ENCODE measurements at regions not wholly inside any gene's neighbourhood (a gene's known extent, or its start where the extent isn't known, plus 50 kb on each side); places are given as distances from the start of the nearest gene placed in this dataset.
A peak's percentile ranks its signal among the peaks of the same experiment; 100 is the strongest.

- no peak overlapping the region for H3K4me3 Mint-ChIP-seq
- H3K27me3 Mint-ChIP-seq, result no peaks in the 10 kb centered on the region
- ATAC-seq (ENCODE audit: low read depth in 2 of 2), result no peak
- no peaks in the 10 kb centered on the region for H3K36me3 Mint-ChIP-seq
- peaks cover 0 to 5% (median 2%) of the 10 kb centered on the region in 7 donors for H3K9me3 Mint-ChIP-seq
- no peak overlapping the region for H3K27ac Mint-ChIP-seq
- H3K4me1 Mint-ChIP-seq, result no peaks in the 10 kb centered on the region
- DNase-seq, result no peak
Measured at GRCh38 chr5:58073243-58073642, 386.6 kb downstream of the PLK2 start.

- ATAC-seq (ENCODE audit: low read depth in 2 of 2), result no peak
- Mint-ChIP-seq H3K27ac (no peak overlapping the region), H3K4me1 (no peaks in the 10 kb centered on the region), H3K9me3 (peaks cover 0 to 8% (median 2%) of the 10 kb centered on the region in 7 donors), H3K27me3 (no peaks in the 10 kb centered on the region), H3K4me3 (no peak overlapping the region), H3K36me3 (no peaks in the 10 kb centered on the region)
- DNase-seq, result no peak
Measured at GRCh38 chr5:58072300-58072965, 387.5 kb downstream of the PLK2 start.

GRCh38 chr5:58071566-58071965 is 388.3 kb downstream of the PLK2 start:
- ATAC-seq (ENCODE audit: low read depth in 2 of 2), result no peak
- Mint-ChIP-seq H3K27ac (no peak overlapping the region), H3K36me3 (no peaks in the 10 kb centered on the region), H3K4me3 (no peak overlapping the region), H3K9me3 (peaks cover 0 to 8% (median 2%) of the 10 kb centered on the region in 7 donors), H3K27me3 (no peaks in the 10 kb centered on the region), H3K4me1 (no peaks in the 10 kb centered on the region)
- DNase-seq, result no peak

- H3K36me3 Mint-ChIP-seq, result no peaks in the 10 kb centered on the region
- ATAC-seq (ENCODE audit: low read depth in 2 of 2) (no peak), DNase-seq (no peak)
- H3K27me3 Mint-ChIP-seq, result no peaks in the 10 kb centered on the region
- no peak overlapping the region for H3K4me3 Mint-ChIP-seq
- H3K9me3 Mint-ChIP-seq, result peaks cover 0 to 8% (median 2%) of the 10 kb centered on the region in 7 donors
- H3K27ac Mint-ChIP-seq, result no peak overlapping the region
- no peaks in the 10 kb centered on the region for H3K4me1 Mint-ChIP-seq
Measured at GRCh38 chr5:58069846-58070245, 390.0 kb downstream of the PLK2 start.

GRCh38 chr5:58069016-58069705 is 390.7 kb downstream of the PLK2 start:
- Mint-ChIP-seq H3K4me1 (no peaks in the 10 kb centered on the region), H3K4me3 (no peak overlapping the region), H3K27me3 (no peaks in the 10 kb centered on the region), H3K36me3 (no peaks in the 10 kb centered on the region), H3K9me3 (peaks cover 0 to 8% (median 2%) of the 10 kb centered on the region in 7 donors), H3K27ac (no peak overlapping the region)
- DNase-seq (no peak), ATAC-seq (ENCODE audit: low read depth in 2 of 2) (no peak)

GRCh38 chr5:58066557-58066956 is 393.3 kb downstream of the PLK2 start:
- Mint-ChIP-seq H3K27ac (no peak overlapping the region), H3K4me1 (no peaks in the 10 kb centered on the region), H3K36me3 (no peaks in the 10 kb centered on the region), H3K27me3 (no peaks in the 10 kb centered on the region), H3K4me3 (no peak overlapping the region), H3K9me3 (peaks cover 0 to 8% (median 2%) of the 10 kb centered on the region in 7 donors)
- no peak for ATAC-seq (ENCODE audit: low read depth in 2 of 2)
- no peak for DNase-seq

- no peak overlapping the region for H3K27ac Mint-ChIP-seq
- peaks cover 0 to 8% (median 2%) of the 10 kb centered on the region in 7 donors for H3K9me3 Mint-ChIP-seq
- DNase-seq (no peak), ATAC-seq (ENCODE audit: low read depth in 2 of 2) (no peak)
- no peaks in the 10 kb centered on the region for H3K4me1 Mint-ChIP-seq
- H3K36me3 Mint-ChIP-seq, result no peaks in the 10 kb centered on the region
- H3K27me3 Mint-ChIP-seq, result no peaks in the 10 kb centered on the region
- H3K4me3 Mint-ChIP-seq, result no peak overlapping the region
Measured at GRCh38 chr5:58066076-58066475, 393.8 kb downstream of the PLK2 start.

- Mint-ChIP-seq H3K27me3 (no peaks in the 10 kb centered on the region), H3K36me3 (no peaks in the 10 kb centered on the region), H3K9me3 (peaks cover 0 to 8% (median 2%) of the 10 kb centered on the region in 7 donors), H3K4me3 (no peak overlapping the region), H3K27ac (no peak overlapping the region), H3K4me1 (no peaks in the 10 kb centered on the region)
- no peak for DNase-seq
- no peak for ATAC-seq (ENCODE audit: low read depth in 2 of 2)
Measured at GRCh38 chr5:58064801-58065200, 395.1 kb downstream of the PLK2 start.

- peaks cover 0 to 13% (median 7%) of the 10 kb centered on the region in 7 donors for H3K9me3 Mint-ChIP-seq
- H3K27ac Mint-ChIP-seq, result no peak overlapping the region
- H3K4me1 Mint-ChIP-seq, result no peaks in the 10 kb centered on the region
- no peak overlapping the region for H3K4me3 Mint-ChIP-seq
- H3K27me3 Mint-ChIP-seq, result no peaks in the 10 kb centered on the region
- DNase-seq (no peak), ATAC-seq (ENCODE audit: low read depth in 2 of 2) (no peak)
- no peaks in the 10 kb centered on the region for H3K36me3 Mint-ChIP-seq
Measured at GRCh38 chr5:58060996-58061395, 398.9 kb downstream of the PLK2 start.

- ATAC-seq (ENCODE audit: low read depth in 2 of 2), result no peak
- H3K36me3 Mint-ChIP-seq, result no peaks in the 10 kb centered on the region
- no peak overlapping the region for H3K4me3 Mint-ChIP-seq
- DNase-seq, result no peak
- no peaks in the 10 kb centered on the region for H3K4me1 Mint-ChIP-seq
- H3K27ac Mint-ChIP-seq, result no peak overlapping the region
- peaks cover 0 to 21% (median 8%) of the 10 kb centered on the region in 7 donors for H3K9me3 Mint-ChIP-seq
- no peaks in the 10 kb centered on the region for H3K27me3 Mint-ChIP-seq
Measured at GRCh38 chr5:58057324-58057723, 402.6 kb downstream of the PLK2 start.

- ATAC-seq (ENCODE audit: low read depth in 2 of 2), result no peak
- H3K36me3 Mint-ChIP-seq, result no peaks in the 10 kb centered on the region
- H3K27me3 Mint-ChIP-seq, result no peaks in the 10 kb centered on the region
- no peaks in the 10 kb centered on the region for H3K4me1 Mint-ChIP-seq
- H3K27ac Mint-ChIP-seq, result no peak overlapping the region
- peaks cover 0 to 23% (median 10%) of the 10 kb centered on the region in 7 donors for H3K9me3 Mint-ChIP-seq
- H3K4me3 Mint-ChIP-seq, result no peak overlapping the region
- DNase-seq, result no peak
Measured at GRCh38 chr5:58056546-58056945, 403.3 kb downstream of the PLK2 start.

GRCh38 chr5:58054018-58054417 is 405.9 kb downstream of the PLK2 start:
- ATAC-seq (ENCODE audit: low read depth in 2 of 2) (no peak), DNase-seq (no peak)
- Mint-ChIP-seq H3K27me3 (no peaks in the 10 kb centered on the region), H3K27ac (no peak overlapping the region), H3K4me3 (no peak overlapping the region), H3K9me3 (peaks cover 0 to 23% (median 11%) of the 10 kb centered on the region in 7 donors), H3K36me3 (no peaks in the 10 kb centered on the region), H3K4me1 (no peaks in the 10 kb centered on the region)

- ATAC-seq (ENCODE audit: low read depth in 2 of 2) (no peak), DNase-seq (no peak)
- no peaks in the 10 kb centered on the region for H3K27me3 Mint-ChIP-seq
- H3K36me3 Mint-ChIP-seq, result no peaks in the 10 kb centered on the region
- no peak overlapping the region for H3K4me3 Mint-ChIP-seq
- H3K9me3 Mint-ChIP-seq, result peaks cover 0 to 7% (median 3%) of the 10 kb centered on the region in 7 donors
- no peaks in the 10 kb centered on the region for H3K4me1 Mint-ChIP-seq
- no peak overlapping the region for H3K27ac Mint-ChIP-seq
Measured at GRCh38 chr5:58048954-58049353, 410.9 kb downstream of the PLK2 start.

- H3K4me3 Mint-ChIP-seq, result no peak overlapping the region
- peaks cover 0 to 5% (median 2%) of the 10 kb centered on the region in 7 donors for H3K9me3 Mint-ChIP-seq
- H3K36me3 Mint-ChIP-seq, result no peaks in the 10 kb centered on the region
- no peaks in the 10 kb centered on the region for H3K4me1 Mint-ChIP-seq
- ATAC-seq (ENCODE audit: low read depth in 2 of 2), result no peak
- H3K27ac Mint-ChIP-seq, result peak overlapping the region in 1 of 6 donors; percentile 4
- H3K27me3 Mint-ChIP-seq, result no peaks in the 10 kb centered on the region
- no peak for DNase-seq
Measured at GRCh38 chr5:58048185-58048925, 411.5 kb downstream of the PLK2 start.

All from naive B cell (primary cell).